ENCODE measurements at regions not wholly inside any gene's neighbourhood (a gene's known extent, or its start where the extent isn't known, plus 50 kb on each side); places are given as distances from the start of the nearest gene placed in this dataset.

DNA sequence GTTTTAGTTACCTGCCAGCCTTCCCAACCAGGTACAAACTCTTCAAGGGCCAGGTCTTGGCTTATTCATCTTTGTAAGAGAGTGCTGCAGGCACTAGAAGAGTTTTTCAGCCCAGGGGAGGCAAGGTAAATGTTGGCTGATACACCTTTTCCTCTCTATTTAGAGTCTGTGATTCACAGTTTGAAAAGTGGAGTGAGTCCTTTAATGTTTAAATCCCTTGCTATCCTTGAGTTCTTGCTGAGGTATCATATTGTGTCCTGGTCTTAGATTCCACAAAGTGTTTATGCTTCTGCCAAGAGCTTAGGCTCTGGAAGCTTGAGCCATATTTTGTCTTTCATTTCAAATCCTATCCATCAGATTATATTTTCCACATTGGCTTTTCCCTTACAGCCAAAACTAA, 52.8 kb upstream of the CITED2 start:
- Histone ChIP-seq H3K27ac (ENCODE audit: poor library complexity, severe bottlenecking) (no peak overlapping the region), H3K36me3 (ENCODE audit: low read depth) (no peaks in the 10 kb centered on the region), H3K4me1 (ENCODE audit: insufficient read depth, poor library complexity, severe bottlenecking) (no peaks in the 10 kb centered on the region), H3K4me3 (ENCODE audit: severe bottlenecking) (no peak overlapping the region), H3K9me3 (ENCODE audit: severe bottlenecking) (no peaks in the 10 kb centered on the region), H3K27me3 (ENCODE audit: insufficient read depth, poor library complexity, severe bottlenecking) (no peaks in the 10 kb centered on the region)
- ATAC-seq (ENCODE audit: low read depth) (no peak), DNase-seq (ENCODE audit: low spot score) (no peak)
- TF ChIP-seq, protein P1, sequence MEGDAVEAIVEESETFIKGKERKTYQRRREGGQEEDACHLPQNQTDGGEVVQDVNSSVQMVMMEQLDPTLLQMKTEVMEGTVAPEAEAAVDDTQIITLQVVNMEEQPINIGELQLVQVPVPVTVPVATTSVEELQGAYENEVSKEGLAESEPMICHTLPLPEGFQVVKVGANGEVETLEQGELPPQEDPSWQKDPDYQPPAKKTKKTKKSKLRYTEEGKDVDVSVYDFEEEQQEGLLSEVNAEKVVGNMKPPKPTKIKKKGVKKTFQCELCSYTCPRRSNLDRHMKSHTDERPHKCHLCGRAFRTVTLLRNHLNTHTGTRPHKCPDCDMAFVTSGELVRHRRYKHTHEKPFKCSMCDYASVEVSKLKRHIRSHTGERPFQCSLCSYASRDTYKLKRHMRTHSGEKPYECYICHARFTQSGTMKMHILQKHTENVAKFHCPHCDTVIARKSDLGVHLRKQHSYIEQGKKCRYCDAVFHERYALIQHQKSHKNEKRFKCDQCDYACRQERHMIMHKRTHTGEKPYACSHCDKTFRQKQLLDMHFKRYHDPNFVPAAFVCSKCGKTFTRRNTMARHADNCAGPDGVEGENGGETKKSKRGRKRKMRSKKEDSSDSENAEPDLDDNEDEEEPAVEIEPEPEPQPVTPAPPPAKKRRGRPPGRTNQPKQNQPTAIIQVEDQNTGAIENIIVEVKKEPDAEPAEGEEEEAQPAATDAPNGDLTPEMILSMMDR (IDR thresholded peaks at IDR 0.05; ENCODE audit: poor library complexity, severe bottlenecking), result no peak

DNA sequence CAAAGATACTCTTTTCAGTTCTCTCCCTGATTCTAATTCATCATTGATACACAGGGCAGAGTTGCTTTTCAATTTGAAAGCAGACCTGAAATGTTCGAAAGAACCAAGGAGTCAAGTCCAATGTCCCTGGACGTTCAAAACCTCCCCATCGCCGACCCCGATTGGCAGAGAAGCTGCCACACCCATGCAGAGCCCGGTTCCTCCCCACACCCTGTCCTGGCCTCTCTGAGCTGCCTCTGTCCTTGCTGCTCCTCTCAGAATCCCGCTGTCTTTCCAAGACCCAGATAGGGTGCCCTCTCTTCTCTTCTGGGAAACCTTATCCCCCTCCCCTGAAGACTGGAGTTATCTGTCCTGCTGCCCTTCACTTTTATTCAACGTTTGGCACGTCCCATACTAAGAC, 52.3 kb upstream of the CITED2 start:
- TF ChIP-seq, protein P1 (IDR thresholded peaks at IDR 0.05; ENCODE audit: poor library complexity, severe bottlenecking), result no peak

DNA sequence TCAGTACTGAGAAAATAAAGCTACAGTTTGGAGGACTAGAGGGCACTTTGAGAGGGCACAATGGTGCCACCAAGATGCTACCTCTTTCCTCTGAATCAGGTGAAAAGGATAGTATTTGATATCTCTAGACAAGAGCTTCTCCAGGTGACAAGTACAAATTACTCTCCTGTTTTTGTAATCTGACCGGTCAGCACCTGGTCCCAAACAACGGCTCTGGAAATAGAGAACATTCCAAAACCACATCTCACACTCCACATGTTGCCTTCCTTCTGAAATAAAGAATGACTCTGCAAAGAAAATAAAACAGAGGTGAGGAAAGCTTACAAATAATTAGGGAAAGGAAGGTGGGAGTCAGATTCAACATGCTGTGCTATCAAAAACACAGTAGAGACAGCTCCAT, 51.3 kb upstream of the CITED2 start:
- ATAC-seq (ENCODE audit: low read depth) (no peak), DNase-seq (ENCODE audit: low spot score) (no peak)
- no peak overlapping the region for H3K27ac ChIP-seq (ENCODE audit: poor library complexity, severe bottlenecking)
- no peak overlapping the region for H3K4me3 ChIP-seq (ENCODE audit: severe bottlenecking)
- no peaks in the 10 kb centered on the region for H3K36me3 ChIP-seq (ENCODE audit: low read depth)
- no peaks in the 10 kb centered on the region for H3K4me1 ChIP-seq (ENCODE audit: insufficient read depth, poor library complexity, severe bottlenecking)
- TF ChIP-seq, protein P1 (IDR thresholded peaks at IDR 0.05; ENCODE audit: poor library complexity, severe bottlenecking), result no peak
- H3K27me3 ChIP-seq (ENCODE audit: insufficient read depth, poor library complexity, severe bottlenecking), result no peaks in the 10 kb centered on the region
- H3K9me3 ChIP-seq (ENCODE audit: severe bottlenecking), result no peaks in the 10 kb centered on the region

More for the DNA sequence above, 52.3 kb upstream of the CITED2 start:
- Histone ChIP-seq H3K4me3 (ENCODE audit: severe bottlenecking) (no peak overlapping the region), H3K9me3 (ENCODE audit: severe bottlenecking) (no peaks in the 10 kb centered on the region), H3K27ac (ENCODE audit: poor library complexity, severe bottlenecking) (no peak overlapping the region), H3K27me3 (ENCODE audit: insufficient read depth, poor library complexity, severe bottlenecking) (no peaks in the 10 kb centered on the region), H3K36me3 (ENCODE audit: low read depth) (no peaks in the 10 kb centered on the region), H3K4me1 (ENCODE audit: insufficient read depth, poor library complexity, severe bottlenecking) (no peaks in the 10 kb centered on the region)
- DNase-seq (ENCODE audit: low spot score), result no peak
- no peak for ATAC-seq (ENCODE audit: low read depth)

DNA sequence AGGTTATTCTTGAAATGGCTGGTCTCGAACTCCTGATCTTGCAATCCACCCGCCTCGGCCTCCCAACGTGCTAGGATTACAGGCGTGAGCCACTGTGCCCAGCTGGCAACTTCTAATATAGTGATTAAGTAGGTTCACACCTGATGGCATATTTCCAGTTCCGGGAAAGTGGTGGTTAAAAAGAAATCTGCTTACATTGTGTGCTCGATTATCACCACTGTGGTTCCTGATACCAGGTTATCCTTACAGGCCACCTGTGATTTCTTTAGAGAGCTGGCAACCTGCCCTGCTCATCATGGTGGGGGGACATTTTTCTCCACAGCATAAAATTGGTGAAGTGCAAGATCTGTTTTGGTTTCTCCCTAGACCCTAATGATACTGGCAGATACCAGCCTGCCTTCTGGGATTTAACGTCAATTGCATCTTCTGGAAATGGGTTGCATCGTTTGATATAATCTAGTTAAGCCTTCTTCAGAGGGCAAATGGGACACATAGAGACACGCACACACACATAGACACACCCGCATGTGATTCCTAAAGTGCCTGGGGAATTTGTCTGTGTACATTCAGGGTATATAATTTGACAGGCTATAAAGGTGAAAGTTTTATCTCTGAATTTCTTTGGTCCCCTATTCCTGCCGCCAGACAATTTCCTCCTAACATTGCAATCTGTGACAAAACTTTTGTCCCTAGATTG, 49.7 kb upstream of the CITED2 start:
- no peak overlapping the region for H3K4me3 ChIP-seq (ENCODE audit: severe bottlenecking)
- DNase-seq (ENCODE audit: low spot score) (no peak), ATAC-seq (ENCODE audit: low read depth) (no peak)
- no peaks in the 10 kb centered on the region for H3K36me3 ChIP-seq (ENCODE audit: low read depth)
- H3K27me3 ChIP-seq (ENCODE audit: insufficient read depth, poor library complexity, severe bottlenecking), result no peaks in the 10 kb centered on the region
- TF ChIP-seq, protein P1 (IDR thresholded peaks at IDR 0.05; ENCODE audit: poor library complexity, severe bottlenecking), result no peak
- H3K27ac ChIP-seq (ENCODE audit: poor library complexity, severe bottlenecking), result no peak overlapping the region
- no peaks in the 10 kb centered on the region for H3K4me1 ChIP-seq (ENCODE audit: insufficient read depth, poor library complexity, severe bottlenecking)
- no peaks in the 10 kb centered on the region for H3K9me3 ChIP-seq (ENCODE audit: severe bottlenecking)

Measured in RWPE2 (cell line).